Amniotic stem cell (primary cell): ENCODE measurements at regions not wholly inside any gene's neighbourhood (a gene's known extent, or its start where the extent isn't known, plus 50 kb on each side); places are given as distances from the start of the nearest gene placed in this dataset.
"Not testable (repeated sequence)": the region's sequence is repeated elsewhere in the genome, so short reads cannot be mapped to it uniquely, and the experiment has no call there.

Experiments
- DNase-seq: peaks from one replicate; lab custom pipeline; 2025; lab: John Stamatoyannopoulos, UW

DNA sequence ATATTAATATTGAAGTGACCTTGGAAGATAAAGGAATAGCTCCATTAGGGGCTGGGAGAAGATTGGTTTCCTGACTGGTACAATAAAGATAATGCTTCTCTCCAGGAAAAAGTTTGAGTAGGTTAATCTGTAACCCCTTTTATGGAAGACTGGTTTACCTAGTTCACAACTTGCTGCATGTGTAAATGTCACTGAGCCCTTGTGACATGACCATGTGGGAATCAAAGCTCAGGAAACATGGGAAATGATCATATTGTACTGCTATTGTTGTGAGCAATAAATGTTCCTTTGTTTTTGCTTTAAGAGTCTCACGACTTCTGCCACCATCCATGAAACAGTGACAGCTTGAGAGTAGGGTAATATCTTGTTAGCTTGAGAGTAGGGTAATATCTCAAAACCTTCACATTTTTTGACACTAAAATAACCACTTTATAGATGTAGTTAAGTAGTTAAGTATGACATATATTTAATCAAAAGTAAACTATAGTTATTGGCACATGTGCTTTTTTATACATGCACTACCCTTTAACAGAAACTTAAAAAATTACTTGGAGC is 1338.6 kb downstream of the FSCB start:
- no peak for DNase-seq

DNA sequence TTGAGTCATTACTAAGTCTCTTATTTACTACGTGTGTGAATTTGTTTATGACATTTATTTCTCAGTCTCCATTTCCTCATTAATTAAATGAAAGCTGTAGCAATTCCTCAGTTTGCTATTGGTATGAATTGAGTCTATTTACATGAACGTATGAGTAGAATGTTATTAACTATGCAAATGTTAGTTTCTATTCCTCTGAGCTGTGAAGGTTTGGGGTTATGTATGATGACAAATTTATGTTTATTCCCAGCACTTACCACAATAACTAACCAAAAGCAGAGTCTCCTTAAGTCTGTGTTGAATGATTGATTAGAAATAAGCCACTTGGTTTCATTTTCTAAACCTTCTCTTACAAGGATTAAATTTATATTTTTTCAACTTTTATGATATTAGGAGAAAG is 1340.9 kb downstream of the FSCB start:
- DNase-seq = no peak

DNA sequence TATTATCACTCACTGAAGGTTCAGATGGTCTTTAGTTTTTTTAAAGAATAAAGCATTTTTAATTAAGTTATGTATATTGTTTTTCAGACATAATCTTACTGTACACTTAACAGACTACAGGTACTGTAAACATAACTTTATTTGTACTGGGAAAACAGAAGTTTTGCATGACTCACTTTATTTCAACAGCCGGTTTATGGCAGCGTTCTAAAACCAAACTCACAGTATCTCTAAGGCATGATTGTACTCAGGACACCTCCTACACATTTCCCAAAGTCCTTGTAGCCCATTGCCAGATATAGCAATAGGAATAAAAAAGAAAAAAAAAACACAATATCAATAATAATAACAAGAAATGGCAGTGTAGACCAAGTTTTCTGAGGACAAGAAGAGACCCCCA is 1341.4 kb downstream of the FSCB start:
- no peak for DNase-seq

DNA sequence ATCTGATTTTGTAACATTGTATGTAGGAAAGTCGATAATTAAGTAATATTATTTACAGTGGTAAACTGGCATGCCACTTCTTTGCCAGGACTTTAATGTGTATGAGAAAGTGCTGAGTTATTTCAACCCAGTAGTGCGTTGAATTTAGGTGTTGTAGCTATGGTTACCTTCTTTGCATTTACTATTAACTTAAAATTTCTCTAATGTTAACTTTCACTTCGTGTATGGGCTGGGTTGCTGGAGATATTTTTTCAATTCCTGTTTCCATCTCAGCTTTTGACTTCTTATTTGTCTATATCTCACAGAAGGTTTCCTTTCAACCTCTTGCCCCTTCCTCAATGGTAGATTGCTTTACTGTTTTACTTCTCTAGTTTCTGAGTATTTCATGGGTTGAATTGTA is 1345.6 kb downstream of the FSCB start:
- DNase-seq = no peak

DNA sequence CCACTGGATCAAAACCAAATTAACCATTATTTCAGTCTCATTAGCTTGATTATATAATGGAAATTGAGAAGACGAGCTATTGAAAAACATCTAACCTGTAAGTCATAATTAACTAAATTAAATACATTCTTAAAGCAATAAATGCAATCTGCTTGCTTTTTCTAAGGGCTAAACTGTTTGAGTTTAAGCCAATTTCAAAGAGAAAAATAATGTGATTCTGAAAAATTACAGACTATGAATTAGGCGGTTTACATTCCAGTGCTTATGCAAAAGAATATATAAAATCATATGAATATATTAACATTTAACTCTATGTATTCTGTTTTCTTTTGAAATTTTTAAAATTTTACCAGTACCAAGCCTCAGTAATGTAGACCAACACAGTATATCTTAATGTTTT is 1349.4 kb downstream of the FSCB start:
- DNase-seq = no peak

DNA sequence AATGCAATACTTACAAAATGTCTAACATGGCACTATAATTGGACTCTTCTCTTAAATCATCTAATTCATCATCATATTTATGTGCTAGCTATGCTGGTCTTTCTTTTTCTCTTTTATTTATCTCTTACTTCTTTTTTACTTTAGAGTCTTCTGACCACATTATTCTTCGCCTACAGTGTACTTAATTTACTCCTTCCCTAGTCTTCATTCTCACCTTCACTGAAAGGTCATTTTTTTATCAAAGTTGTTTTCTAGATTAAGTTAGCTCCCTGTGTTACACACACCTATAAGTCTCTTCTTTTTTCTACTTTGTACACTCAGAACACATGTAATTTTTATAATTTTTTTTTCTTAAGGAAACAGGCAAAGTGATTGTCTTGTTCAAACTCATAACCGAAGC is 1351.2 kb downstream of the FSCB start:
- no peak for DNase-seq

DNA sequence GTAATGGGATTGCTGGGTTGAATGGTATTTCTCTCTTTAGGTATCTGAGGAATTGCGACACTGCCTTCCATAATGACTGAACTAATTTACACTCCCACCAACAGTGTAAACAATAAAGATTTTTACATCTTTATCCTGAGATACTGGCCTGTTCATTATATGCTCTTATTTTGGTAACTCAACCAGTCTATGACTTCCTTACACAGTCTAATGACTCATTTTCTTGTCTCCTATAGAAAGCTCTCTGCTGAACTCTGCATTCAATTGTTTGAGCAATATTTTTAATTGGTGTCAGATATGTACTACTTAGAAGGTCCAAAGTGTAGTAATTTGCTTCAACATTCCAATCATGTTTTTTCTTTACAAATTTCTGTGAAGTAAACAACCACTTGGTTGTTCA is 1351.8 kb downstream of the FSCB start:
- no peak for DNase-seq

DNA sequence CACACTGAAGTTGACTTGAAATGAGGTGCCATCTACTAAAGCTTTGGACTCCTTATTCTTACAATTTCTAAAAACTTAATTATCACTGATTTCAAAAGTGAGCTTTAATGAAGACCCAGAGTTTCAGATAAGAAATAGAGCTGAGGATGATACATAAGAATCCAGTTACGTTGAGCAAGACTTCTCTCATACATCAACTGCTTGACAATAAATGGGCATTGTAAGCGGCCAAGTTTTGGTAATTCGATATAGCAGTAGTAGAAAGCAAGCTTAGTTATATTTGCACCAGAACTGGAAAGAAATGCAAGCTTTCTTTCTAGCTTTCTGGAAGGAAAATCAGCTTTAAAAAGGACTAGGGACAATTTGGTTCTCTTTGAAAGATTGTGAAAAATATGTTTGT is 1359.6 kb downstream of the FSCB start:
- no peak for DNase-seq

DNA sequence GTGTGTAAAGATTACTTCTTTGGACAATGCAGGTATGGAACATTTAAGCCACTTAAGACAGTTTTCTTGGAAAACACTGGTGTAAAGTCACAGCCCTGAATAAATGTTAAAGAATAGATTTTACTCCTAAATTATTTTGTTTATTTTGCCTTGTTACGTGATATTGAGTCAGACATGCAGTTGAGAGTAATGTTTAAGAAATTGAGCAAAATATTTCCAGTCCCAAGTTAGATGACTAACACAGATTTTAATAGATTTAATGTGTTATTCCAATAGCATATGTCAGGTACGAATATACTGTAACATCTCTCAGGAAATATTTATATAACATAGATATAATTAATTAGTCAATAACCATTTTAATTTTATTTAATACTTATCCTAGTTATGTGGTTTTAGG is 1361.7 kb downstream of the FSCB start:
- DNase-seq = no peak

DNA sequence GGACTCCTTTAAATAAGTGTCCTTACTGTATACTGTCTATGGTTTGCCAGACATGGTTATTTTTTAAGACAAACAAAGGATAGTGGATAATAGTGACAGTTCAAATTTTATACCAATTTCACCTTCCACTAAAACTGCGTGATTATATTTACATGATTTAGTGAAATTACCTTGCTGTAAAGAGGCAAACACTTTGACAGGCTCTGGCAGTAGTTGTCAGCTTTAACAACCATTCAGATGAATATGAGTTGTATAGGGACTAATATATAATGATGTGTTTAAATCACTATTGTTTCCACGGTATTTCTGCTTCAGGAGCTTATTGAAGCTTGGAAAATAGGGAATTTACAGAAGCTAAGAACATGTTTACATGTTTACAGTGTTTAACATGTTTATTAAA is 1364.0 kb downstream of the FSCB start:
- DNase-seq = no peak

DNA sequence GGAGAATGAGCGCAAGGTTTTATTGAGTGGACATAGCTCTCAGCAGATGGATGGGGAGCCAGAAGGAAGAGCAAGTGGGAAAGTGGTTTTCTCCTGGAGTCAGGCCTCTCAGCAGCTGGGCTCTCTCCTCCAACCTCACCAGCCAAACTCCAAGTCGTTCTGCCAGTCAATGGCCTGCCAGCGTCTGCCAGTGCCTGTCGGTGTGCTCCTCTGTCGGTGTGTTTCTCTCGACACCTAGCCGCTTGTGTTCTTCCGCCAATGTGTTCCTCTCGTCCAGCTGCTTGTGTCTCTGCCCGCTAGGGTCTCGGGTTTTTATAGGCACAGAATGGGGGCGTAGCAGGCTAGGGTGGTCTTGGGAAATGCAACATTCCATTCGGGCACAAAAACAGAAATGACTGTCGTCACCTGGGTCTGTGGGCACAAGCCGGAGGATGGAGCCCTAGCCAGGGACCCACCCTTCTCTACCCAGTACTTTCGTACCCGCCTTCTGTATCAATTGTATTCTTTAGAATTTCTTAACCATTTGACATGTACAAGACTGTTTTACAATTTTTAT is 1365.4 kb downstream of the FSCB start:
- DNase-seq = no peak

DNA sequence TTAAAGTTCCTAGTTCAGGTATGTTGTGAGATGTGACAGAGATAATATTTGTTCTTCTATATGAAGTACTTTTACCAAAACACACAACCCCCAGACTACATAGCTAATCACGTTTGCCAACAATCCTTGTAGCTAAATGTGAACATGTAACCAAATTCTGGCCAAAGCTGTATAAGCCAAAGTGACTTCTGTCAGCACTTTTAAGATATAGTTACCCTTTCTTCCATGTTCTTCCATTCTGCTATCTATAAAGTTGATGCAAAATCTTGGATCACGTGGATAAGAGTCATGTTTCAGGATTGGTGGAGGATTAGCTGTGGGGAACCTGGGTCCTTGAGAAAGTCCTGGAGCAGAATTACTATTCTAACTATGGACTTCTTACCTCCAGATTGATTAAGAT is 1366.6 kb downstream of the FSCB start:
- DNase-seq = no peak

DNA sequence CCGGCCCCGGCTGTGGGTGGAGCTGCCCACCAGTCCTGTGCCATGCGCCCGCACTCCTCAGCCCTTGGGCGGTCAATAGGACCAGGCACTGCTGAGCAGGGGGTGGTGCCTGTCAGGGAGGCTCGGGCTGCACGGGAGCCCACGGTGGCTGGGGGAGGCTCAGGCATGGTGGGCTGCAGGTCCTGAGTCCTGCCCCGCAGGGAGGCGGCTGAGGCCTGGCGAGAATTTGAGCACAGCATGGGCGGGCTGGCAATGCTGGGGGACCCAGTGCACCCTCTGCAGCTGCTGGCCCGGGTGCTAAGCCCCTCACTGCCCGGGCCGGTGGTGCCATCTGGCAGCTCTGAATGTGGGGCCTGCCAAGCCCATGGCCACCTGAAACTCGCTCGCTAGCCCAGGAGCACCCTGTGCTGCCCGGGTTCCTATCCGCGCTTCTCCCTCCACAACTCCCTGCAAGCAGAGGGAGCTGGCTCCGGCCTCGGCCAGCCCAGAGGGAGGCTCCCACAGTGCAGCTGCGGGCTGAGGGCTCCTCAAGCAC is 1371.1 kb downstream of the FSCB start:
- no peak for DNase-seq

DNA sequence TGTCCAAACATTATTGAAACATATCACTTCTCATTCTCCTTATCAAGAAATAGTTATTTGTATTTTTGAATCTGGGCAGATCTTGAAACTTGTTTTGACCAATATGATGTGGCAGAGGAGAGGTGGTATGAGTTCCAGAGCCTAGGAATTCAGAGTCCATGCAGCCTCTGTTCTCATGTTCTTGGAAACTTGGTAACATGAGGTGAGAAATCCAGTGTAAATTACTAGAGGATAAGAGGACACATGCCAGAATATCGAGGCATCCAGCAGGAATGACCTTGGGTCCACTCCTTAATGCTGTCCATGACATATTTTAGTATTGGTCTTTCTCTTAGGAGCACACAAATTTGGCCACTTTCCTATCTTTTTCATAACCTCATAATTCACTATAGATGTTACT is 1374.6 kb downstream of the FSCB start:
- no peak for DNase-seq

DNA sequence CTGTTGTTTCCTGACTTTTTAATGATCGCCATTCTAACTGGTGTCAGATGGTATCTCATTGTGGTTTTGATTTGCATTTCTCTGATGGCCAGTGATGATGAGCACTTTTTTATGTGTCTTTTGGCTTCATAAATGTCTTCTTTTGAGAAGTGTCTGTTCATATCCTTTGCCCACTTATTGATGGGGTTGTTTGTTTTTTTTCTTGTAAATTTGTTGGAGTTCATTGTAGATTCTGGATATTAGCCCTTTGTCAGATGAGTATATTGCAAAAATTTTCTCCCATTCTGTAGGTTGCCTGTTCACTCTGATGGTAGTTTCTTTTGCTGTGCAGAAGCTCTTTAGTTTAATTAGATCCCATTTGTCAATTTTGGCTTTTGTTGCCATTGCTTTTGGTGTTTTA is 1378.7 kb downstream of the FSCB start:
- DNase-seq = not testable (repeated sequence)

DNA sequence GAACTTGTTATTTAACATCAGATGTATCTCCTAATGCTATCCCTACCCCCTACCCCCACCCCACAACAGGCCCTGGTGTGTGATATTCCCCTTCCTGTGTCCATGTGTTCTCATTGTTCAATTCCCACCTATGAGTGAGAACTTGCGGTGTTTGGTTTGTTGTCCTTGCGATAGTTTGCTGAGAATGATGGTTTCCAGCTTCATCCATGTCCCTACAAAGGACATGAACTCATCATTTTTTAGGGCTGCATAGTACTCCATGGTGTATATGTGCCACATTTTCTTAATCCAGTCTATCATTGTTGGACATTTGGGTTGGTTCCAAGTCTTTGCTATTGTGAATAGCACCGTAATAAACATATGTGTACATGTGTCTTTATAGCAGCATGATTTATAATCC is 1379.2 kb downstream of the FSCB start:
- not testable (repeated sequence) for DNase-seq

DNA sequence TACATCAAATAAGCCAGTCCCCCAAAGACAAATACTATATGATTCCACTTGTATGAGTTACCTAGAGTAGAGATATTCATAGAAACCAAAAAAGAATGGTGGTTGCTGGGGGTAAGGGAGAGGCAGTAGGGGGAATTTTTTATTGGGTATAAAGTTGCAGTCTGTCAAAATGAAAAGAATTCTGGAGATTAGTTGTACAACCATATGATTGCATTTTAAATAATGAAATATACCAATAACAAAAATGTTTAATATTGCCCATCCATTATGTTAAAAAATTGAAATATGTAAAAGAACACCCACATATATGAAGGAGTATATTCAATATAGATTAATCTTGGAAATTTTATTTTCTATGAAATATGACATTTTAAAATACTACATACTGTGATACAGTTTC is 1383.5 kb downstream of the FSCB start:
- no peak for DNase-seq

DNA sequence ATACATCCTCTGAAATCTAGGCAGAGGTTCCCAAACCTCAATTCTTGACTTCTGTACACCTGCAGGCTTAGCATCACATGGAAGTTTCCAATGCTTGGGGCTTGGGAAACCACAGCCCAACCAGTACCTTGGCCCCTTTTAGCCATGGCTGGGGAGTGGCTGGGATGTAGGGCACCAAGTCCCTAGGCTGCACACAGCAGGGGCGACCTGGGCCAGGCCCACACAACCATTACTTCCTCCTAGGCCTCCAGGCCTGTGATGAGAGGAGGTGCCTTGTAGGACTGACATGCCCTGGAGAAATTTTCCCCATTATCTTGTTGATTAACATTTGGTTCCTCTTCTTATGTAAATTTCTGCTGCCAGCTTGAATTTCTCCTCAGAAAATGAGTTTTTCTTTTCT is 1387.4 kb downstream of the FSCB start:
- no peak for DNase-seq

DNA sequence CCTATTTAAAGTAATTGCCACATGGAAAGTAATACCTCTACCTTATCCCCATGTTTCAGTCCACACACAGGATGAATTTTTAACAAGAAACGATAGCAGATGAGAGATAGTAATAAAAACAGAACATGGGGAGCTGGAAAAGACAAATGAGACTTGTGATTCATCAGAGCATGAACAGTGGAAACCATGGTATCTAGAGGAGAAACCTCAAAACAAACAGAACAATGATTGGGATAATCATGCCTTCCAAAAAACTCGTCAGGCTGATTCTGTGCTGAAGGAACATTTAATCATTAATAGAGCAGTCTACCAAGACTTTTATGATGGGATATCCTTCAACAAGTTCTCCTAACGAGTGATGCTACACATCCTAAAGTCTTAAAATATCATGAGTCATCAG is 1390.7 kb downstream of the FSCB start:
- DNase-seq = no peak

DNA sequence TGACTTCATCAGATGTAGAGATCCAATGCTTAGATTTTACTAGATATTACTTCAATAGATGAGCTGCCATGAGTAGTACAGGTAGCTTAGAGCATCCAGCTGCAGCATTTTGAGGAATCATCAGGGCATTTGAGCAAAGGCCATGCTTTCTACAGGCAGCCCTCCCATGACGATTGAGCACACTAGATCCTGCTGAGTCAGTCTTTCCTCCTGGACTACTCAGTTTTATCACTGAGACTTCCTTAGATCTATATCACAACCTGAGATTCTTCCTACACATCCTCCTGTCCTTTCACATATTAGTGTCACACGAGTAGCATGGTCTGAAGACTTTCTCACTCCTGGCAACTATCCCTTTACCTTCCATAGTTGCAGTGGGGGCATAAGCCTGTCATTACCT is 1401.8 kb downstream of the FSCB start:
- DNase-seq = no peak

DNA sequence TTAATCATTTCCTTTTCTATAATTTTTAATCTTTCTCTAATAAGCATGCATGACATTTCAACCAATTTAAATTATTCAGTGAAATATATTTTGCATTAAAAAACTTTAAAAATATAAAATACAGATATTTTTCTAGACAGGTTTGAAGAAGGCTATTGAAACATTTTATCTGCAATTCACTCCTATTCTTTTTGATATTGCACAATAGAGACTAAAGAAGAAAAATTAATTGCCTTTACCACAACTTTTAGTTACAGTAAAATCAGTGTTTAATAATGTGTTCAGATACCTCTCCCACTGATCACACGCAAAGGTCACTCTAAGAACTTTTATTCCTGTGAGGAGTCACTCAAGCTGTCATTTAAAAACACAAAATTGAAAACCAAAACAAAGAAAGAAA is 1416.7 kb downstream of the FSCB start:
- no peak for DNase-seq

DNA sequence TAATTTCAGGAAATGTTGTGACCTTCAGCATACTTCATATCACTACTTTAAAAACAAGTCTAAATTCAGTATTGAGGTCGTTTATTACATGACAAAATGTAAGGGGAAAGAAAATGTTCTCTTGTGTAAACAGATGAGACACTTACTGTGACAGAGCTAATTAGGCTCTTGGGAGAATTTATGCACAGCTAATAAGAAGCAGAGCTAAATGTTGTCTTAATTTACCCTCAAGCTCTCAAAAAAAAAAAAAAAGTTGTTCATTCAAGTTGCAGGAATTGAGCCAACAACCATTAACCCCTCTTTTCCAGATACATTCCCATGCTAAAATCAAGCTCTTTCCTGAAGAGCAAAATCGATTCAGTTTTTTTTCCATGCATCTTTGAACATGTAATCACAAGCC is 1419.4 kb downstream of the FSCB start:
- no peak for DNase-seq

DNA sequence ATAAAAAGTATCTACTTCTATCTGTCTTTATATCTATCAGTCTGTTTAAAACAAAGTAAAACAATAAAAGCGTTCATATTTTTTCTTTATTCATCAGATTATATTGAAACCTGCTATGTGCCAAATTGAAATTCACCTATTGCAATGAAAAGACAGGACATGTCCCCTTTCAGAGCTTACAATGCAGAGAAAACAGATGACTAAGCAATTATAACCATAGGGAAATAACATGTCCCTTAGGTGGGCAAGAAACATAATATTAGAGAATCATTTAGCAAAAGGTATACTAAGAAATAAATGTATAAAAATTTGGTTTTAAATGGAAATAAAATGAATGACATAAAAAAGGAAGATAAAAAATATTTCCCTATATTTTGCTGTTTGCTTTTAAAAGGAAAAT is 1421.3 kb downstream of the FSCB start:
- DNase-seq = no peak

DNA sequence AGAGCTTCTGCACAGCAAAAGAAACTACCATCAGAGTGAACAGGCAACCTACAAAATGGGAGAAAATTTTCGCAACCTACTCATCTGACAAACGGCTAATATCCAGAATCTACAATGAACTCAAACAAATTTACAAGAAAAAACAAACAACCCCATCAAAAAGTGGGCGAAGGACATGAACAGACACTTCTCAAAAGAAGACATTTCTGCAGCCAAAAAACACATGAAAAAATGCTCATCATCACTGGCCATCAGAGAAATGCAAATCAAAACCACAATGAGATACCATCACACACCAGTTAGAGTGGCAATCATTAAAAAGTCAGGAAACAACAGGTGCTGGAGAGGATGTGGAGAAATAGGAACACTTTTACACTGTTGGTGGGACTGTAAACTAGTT is 1439.7 kb downstream of the FSCB start:
- DNase-seq = not testable (repeated sequence)
